DND-41 (cell line): ENCODE measurements at regions not wholly inside any gene's neighbourhood (a gene's known extent, or its start where the extent isn't known, plus 50 kb on each side); places are given as distances from the start of the nearest gene placed in this dataset.

Experiments used
- EZH2 ChIP-seq: IDR thresholded peaks from 3 replicates; pipeline ENCODE4 v1.6.1; 2012; ENCODE audit warnings: borderline replicate concordance, low read depth, mild to moderate bottlenecking, moderate library complexity, low read length, inconsistent platforms; ENCODE audit not compliant: severe bottlenecking
- TF ChIP-seq, protein P1 (sequence below): IDR thresholded peaks from 2 replicates; pipeline ENCODE4 v1.5.1; 2012; ENCODE audit warnings: borderline replicate concordance, low read length, moderate library complexity, mild to moderate bottlenecking; ENCODE audit not compliant: poor library complexity, severe bottlenecking; ENCODE audit errors: extremely low read depth

DNA sequence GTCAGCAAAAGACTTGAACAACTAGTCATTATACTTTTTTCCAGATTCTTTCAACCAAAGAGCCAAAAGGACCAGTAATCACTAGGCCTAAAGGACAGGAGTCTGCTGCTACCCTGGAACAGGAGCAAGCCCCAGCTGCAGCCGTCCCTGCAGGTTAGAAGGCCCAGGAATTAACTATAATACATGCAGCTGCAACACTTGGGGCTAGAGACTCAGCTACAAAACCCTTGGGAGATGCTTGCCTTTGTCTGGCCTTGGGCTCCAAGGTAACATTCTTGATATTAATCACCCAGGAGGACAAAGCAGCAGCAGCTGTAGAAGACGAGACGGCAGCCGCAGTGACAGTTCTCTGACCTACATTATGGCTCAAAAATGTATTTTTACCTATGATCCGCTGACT lies 841.2 kb upstream of the ADGRL4 start:
- no peak for TF ChIP-seq EZH2
- TF ChIP-seq, protein P1, sequence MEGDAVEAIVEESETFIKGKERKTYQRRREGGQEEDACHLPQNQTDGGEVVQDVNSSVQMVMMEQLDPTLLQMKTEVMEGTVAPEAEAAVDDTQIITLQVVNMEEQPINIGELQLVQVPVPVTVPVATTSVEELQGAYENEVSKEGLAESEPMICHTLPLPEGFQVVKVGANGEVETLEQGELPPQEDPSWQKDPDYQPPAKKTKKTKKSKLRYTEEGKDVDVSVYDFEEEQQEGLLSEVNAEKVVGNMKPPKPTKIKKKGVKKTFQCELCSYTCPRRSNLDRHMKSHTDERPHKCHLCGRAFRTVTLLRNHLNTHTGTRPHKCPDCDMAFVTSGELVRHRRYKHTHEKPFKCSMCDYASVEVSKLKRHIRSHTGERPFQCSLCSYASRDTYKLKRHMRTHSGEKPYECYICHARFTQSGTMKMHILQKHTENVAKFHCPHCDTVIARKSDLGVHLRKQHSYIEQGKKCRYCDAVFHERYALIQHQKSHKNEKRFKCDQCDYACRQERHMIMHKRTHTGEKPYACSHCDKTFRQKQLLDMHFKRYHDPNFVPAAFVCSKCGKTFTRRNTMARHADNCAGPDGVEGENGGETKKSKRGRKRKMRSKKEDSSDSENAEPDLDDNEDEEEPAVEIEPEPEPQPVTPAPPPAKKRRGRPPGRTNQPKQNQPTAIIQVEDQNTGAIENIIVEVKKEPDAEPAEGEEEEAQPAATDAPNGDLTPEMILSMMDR: no peak
